Heart left ventricle (tissue), 13 donors: ENCODE measurements at regions not wholly inside any gene's neighbourhood (a gene's known extent, or its start where the extent isn't known, plus 50 kb on each side); places are given as distances from the start of the nearest gene placed in this dataset.

Experiments used
- CTCF ChIP-seq, 12 donors: fragments of 200-600 bp; sonication (generic) in 4 of 12; IDR thresholded peaks; one replicate each; pipeline versions ENCODE4 v1.5.0 to v1.8.0; 2018 to 2022; ENCODE audit warnings: antibody characterized with exemption in 12 of 12, mild to moderate bottlenecking in 5 of 12
- POLR2A ChIP-seq, 2 donors: fragments of 450-650 bp; IDR thresholded peaks; one replicate each; pipeline ENCODE4 v1.6.1; 2017; ENCODE audit warnings: antibody characterized with exemption in 2 of 2, mild to moderate bottlenecking in 2 of 2, moderate library complexity in 2 of 2
- donor health status: ischemic (EF 13 %, LVEDD 7.1; RV severe dilation, severe dysfunction).
- donor health status: DM: no; HTN: yes; CAD: no.
- donor health status: DM: no; HTN: no; CAD: no.
- donor health status: ischemic (EF 25% LVEDD 6.9; RV normal size, moderate dysfunction).
- donor health status: ischemic (EF 25% LVEDD 5.7; RV mildly dilated, moderate dysfunction).
- donor health status: ischemic (EF 35%, LVEDD 5.7; RV mildly dilated, moderate dysfunction).
- donor health status: nonischemic (EF 11% LVEDD 7.7; RV severe dilation, severe dysfunction).
- donor health status: DM: yes; HTN: yes; CAD: no.
- donor health status: PGD.
- donor health status: ischemic (EF 29% LVEDD 5.4; RV normal size, mild dysfunction).
- donor health status: nonischemic (EF 23%, LVEDD 6.1; RV moderate dilation, normal function).

GRCh38 chr17:14933676-14934075 is 331.4 kb downstream of the PMP22 start:
- TF ChIP-seq CTCF (IDR thresholded peaks at IDR 0.05) (no peak), POLR2A (IDR thresholded peaks at IDR 0.05) (no peak)
